GM18498 (cell line): ENCODE measurements at regions not wholly inside any gene's neighbourhood (a gene's known extent, or its start where the extent isn't known, plus 50 kb on each side); places are given as distances from the start of the nearest gene placed in this dataset.
"Not testable (repeated sequence)": the region's sequence is repeated elsewhere in the genome, so short reads cannot be mapped to it uniquely, and the experiment has no call there.

Experiments
- ATAC-seq: cut with Tn5 transposase; IDR thresholded peaks from one replicate; pipeline ENCODE4 v1.9.1; 2021; ENCODE audit warnings: mild to moderate bottlenecking, moderate library complexity; ENCODE audit not compliant: unreplicated experiment

- no peak for ATAC-seq
These were observed 141.1 kb upstream of the NDST3 start for GRCh38 chr4:117893207-117893606.

DNA sequence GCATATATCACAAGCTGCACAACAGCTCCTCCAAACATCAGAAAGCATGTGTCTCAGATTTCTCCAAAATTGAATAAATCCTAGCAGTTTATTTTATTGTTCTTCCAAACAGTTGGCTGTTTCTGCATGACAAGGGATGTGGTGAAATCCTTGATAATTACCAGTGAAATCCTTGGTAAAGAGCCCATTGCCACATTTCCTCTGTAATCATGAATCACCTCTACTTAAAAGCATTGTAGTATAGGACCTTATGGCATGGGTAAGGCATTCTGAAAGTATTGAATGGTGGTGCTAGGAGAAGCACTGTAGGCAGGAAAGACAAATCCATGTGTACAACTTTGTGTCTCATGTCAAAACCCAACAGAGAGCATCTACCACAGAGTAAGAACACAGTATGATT, 135.8 kb upstream of the NDST3 start:
- no peak for ATAC-seq

- no peak for ATAC-seq
These were observed 133.5 kb upstream of the NDST3 start for GRCh38 chr4:117900832-117901231.

DNA sequence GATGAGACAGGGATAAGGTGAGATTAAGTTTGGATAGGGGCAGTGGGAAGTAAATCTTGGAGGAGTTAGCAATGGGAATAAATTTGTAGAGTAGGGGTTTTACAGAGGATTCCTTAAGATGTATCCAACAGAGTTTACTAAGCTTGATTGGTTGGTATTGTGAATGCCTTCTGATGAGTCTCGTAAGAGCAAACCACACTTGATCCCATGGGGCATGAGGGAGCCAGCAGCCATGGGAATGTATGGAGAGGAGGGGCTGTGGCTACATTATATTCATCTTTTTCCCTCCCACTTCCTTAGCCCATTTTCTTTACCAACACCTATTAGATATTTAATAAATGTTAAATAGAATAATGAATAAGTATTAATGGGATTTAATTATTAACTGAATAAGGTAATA, 126.6 kb upstream of the NDST3 start:
- ATAC-seq = no peak

DNA sequence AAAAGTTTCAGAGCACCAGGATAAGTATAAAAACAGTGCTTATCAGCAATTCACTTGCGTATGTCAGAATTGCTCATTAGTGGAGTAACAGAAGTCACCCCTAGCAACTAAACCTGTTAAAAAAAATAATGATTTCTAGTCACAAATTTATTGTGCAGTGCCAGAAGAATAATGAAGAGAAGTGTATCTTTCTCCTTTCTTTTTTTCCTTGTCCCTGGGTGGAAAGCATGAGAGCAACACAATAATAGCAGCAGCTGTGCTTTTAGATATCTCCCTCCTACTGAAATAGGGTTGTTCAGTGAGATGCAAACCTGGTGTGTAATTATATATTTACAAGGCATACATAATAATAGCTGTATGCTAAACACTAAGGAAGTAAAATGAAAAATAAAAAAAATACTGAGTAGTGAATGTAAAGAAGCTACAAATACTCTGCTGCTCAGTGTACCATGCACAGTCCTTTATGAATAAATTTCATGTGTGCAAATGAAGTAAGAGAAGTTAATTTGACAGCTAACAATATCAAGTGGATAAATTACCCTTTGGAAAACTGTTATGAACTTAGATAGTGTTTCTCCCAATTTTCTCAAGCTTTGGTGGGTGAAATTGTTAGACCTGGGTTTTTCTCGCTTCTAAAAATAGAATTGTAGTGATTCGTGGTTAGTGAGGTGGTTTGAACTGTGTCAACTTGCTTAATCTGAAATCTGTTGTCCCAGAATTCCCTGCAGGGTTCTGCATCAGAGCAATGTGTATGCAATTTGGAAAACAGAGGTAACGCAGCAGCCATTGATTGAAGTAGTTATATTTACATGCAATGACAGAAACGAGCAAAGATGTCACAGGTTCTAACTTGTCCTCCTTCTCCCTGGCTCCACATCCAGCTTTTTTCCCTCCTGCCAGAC, 125.7 kb upstream of the NDST3 start:
- ATAC-seq = no peak

- ATAC-seq = no peak
These were observed 117.6 kb upstream of the NDST3 start for GRCh38 chr4:117916728-117917127.

DNA sequence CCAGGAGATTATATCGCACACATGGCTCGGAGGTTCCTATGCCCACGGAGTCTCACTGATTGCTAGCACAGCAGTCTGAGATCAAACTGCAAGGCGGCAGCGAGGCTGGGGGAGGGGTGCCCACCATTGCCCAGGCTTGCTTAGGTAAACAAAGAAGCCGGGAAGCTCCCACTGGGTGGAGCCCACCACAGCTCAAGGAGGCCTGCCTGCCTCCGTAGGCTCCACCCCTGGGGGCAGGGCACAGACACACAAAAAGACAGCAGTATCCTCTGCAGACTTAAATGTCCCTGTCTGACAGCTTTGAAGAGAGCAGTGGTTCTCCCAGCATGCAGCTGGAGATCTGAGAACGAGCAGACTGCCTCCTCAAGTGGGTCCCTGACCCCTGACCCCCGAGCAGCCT, 112.0 kb upstream of the NDST3 start:
- ATAC-seq = not testable (repeated sequence)

DNA sequence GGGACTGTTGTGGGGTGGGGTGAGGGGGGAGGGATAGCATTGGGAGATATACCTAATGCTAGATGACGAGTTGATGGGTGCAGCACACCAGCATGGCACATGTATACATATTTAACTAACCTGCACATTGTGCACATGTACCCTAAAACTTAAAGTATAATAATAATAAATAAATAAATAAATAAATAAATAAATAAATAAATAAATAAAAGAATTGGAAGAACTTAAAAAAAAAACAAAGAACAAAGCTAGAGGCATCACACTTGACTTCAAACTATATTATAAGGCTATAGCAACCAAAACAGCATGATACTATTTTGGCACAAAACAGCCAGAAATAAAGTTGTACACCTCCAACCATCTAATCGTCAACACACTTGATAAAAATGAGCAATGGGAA, 106.5 kb upstream of the NDST3 start:
- not testable (repeated sequence) for ATAC-seq

DNA sequence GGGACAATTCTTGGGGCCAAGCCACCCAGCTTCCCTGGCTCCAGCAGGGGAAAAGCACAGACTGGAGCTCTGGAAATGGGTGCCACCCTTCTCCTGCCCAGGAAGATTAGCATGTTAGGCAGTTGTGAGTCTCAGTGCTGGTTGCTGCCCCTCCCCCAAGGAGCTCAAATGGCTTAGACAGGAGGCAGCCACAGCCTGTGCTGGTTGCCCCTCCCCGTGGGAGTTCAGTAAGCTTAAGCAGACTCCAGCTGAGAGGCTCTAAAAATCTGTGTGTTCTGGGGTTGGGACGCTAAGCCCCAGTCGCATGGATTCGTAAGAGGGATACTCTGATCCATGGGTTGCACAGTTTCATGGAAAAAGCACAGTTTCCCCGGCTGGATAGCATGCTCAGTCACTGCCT, 92.7 kb upstream of the NDST3 start:
- no peak for ATAC-seq

DNA sequence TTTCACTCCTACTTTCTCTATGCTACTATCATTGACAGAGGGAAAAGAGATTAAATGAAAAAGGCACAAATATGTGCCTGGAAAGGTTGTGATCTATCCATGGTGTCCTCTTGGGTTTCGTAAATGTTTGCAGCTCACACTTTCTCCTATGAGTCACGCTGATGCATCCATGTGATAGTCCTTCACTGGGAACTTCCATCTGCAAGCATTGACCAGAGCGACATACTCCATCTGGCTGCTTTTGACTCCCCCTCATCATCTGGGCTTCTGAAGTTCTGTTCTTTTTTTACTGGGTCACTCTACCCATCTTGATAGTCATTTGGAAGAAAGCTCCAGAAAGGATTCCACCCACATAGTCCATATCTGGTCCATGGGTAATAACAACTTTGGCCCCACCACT, 84.7 kb upstream of the NDST3 start:
- ATAC-seq = no peak

- no peak for ATAC-seq
These were observed 76.7 kb upstream of the NDST3 start for GRCh38 chr4:117957571-117957970.

- no peak for ATAC-seq
These were observed 68.7 kb upstream of the NDST3 start for GRCh38 chr4:117965622-117966021.

- ATAC-seq = no peak
These were observed 65.7 kb upstream of the NDST3 start for GRCh38 chr4:117968606-117969005.

GRCh38 chr4:117971403-117971802, 62.9 kb upstream of the NDST3 start:
- ATAC-seq = no peak

DNA sequence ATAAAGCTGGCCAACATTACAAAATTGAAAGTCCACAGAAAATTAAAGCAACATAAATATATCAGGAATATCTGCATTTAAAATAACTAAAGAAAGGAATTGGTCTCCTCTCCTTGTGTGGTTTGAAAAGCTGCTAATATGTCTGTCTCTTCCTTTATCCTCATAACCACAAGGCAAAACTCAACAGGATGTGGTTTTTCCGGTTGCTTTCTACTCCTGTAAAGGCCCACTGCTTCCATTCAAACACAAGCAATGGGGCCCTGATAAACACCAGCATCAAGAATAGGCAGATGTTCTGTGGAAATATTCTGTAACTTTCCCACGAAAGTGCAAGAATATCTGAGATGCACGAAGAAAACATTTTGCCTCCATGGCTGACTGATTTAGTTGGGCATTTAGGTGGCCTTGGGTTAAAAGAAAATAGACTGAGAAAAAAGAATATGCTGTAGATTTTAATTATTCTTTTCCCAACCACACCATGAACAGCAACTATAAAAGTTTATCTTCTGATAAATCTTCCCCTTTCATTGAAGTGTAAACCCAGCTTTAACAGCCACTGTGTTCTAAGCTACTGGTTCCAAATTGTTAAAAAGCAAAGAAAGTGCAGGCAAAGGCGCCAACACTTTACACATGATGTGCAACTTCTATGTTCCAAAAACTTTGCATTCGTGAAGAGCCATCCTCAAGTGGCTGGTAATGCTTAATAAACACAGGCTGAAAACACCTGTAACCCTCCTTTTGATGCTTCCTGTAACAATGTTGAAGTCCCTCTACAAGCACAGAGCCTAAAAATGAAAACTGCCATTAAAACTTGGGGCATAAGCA, 50.5 kb upstream of the NDST3 start:
- ATAC-seq = no peak

DNA sequence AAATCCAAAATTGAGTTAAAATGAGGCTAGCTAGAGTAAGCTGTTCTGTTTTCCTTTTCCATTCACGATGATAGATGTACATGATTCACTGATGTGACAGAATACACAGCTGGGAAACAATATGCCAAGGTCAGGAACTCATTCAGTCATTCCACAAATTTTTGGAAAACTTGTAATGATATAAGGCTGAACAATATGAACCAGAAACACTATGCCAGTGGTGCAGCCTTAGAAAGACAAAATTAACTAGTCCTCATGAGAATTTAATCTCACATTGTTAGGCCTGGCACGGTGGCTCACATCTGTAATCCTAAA, 50.0 kb upstream of the NDST3 start:
- no peak for ATAC-seq
